ENCODE measurements at regions not wholly inside any gene's neighbourhood (a gene's known extent, or its start where the extent isn't known, plus 50 kb on each side); places are given as distances from the start of the nearest gene placed in this dataset.

GRCh38 chr4:8732092-8732491, 139.5 kb downstream of the CPZ start:
- no peak for TF ChIP-seq CTCF (IDR thresholded peaks at IDR 0.05; ENCODE audit: control extremely low read depth in 1 of 3, insufficient read depth in 1 of 3, low read depth in 1 of 3, low read length in 3 of 3)
- TF ChIP-seq POLR2AphosphoS5 (IDR thresholded peaks at IDR 0.05; ENCODE audit: low read depth, low read length), result no peak
- no peak for TF ChIP-seq POLR2A (IDR thresholded peaks at IDR 0.05; ENCODE audit: control extremely low read depth in 1 of 2, low read depth in 2 of 2, low read length in 2 of 2)
- no peak for TF ChIP-seq GABPA (IDR thresholded peaks at IDR 0.05; ENCODE audit: borderline replicate concordance, insufficient read depth, low read length)
- no peak for TF ChIP-seq RAD21 (IDR thresholded peaks at IDR 0.05 in 1 of 2, conservative IDR thresholded peaks at IDR 0.05 in 1 of 2; ENCODE audit: low read depth in 2 of 2, low read length in 2 of 2)
- no peak for TF ChIP-seq TCF12 (IDR thresholded peaks at IDR 0.05; ENCODE audit: low read depth, low read length)

Measured in H1 (cell line).